ENCODE measurements at regions not wholly inside any gene's neighbourhood (a gene's known extent, or its start where the extent isn't known, plus 50 kb on each side); places are given as distances from the start of the nearest gene placed in this dataset.

GRCh38 chr16:85991856-85992255, 92.9 kb downstream of the IRF8 start:
- no peak for DNase-seq (ENCODE audit: low read depth)
- no peak overlapping the region for H3K4me3 ChIP-seq (ENCODE audit: low read depth, low read length)
- no peak for TF ChIP-seq CTCF (IDR thresholded peaks at IDR 0.05; ENCODE audit: low read depth, low read length)
- no peak for TF ChIP-seq MAX (IDR thresholded peaks at IDR 0.05; ENCODE audit: low read depth, low read length)
- no peak for TF ChIP-seq POLR2A (IDR thresholded peaks at IDR 0.05; ENCODE audit: extremely low read depth, insufficient read length)
- no peak for TF ChIP-seq MYC (IDR thresholded peaks at IDR 0.05; ENCODE audit: low read depth, low read length)

- no peak for DNase-seq (ENCODE audit: low read depth)
Observed at GRCh38 chr16:85992359-85992758, 93.4 kb downstream of the IRF8 start.

GRCh38 chr16:85992779-85993178, 93.8 kb downstream of the IRF8 start:
- no peak for TF ChIP-seq POLR2A (IDR thresholded peaks at IDR 0.05; ENCODE audit: extremely low read depth, insufficient read length)
- no peak for TF ChIP-seq MYC (IDR thresholded peaks at IDR 0.05; ENCODE audit: low read depth, low read length)
- no peak for TF ChIP-seq MAX (IDR thresholded peaks at IDR 0.05; ENCODE audit: low read depth, low read length)
- no peak for TF ChIP-seq CTCF (IDR thresholded peaks at IDR 0.05; ENCODE audit: low read depth, low read length)
- no peak overlapping the region for H3K4me3 ChIP-seq (ENCODE audit: low read depth, low read length)
- no peak for DNase-seq (ENCODE audit: low read depth)

More at GRCh38 chr16:85992359-85992758, 93.4 kb downstream of the IRF8 start:
- TF ChIP-seq POLR2A (IDR thresholded peaks at IDR 0.05; ENCODE audit: extremely low read depth, insufficient read length), result no peak
- no peak for TF ChIP-seq CTCF (IDR thresholded peaks at IDR 0.05; ENCODE audit: low read depth, low read length)
- peak; percentile 11; the same call in 1 of the 2 replicates for TF ChIP-seq MAX (IDR thresholded peaks at IDR 0.05; ENCODE audit: low read depth, low read length)
- TF ChIP-seq MYC (IDR thresholded peaks at IDR 0.05; ENCODE audit: low read depth, low read length), result no peak
- no peak overlapping the region for H3K4me3 ChIP-seq (ENCODE audit: low read depth, low read length)

GRCh38 chr16:85994492-85995490, 95.8 kb downstream of the IRF8 start:
- H3K4me3 ChIP-seq (ENCODE audit: low read depth, low read length), result no peak overlapping the region
- TF ChIP-seq MAX (IDR thresholded peaks at IDR 0.05; ENCODE audit: low read depth, low read length) (no peak), CTCF (IDR thresholded peaks at IDR 0.05; ENCODE audit: low read depth, low read length) (no peak), MYC (IDR thresholded peaks at IDR 0.05; ENCODE audit: low read depth, low read length) (no peak), POLR2A (IDR thresholded peaks at IDR 0.05; ENCODE audit: extremely low read depth, insufficient read length) (no peak)
- DNase-seq (ENCODE audit: low read depth), result no peak

- no peak overlapping the region for H3K4me3 ChIP-seq (ENCODE audit: low read depth, low read length)
Observed at GRCh38 chr16:85995541-85996423, 96.8 kb downstream of the IRF8 start.

More at GRCh38 chr16:85995541-85996423, 96.8 kb downstream of the IRF8 start:
- no peak for DNase-seq (ENCODE audit: low read depth)
- no peak for TF ChIP-seq MAX (IDR thresholded peaks at IDR 0.05; ENCODE audit: low read depth, low read length)
- TF ChIP-seq MYC (IDR thresholded peaks at IDR 0.05; ENCODE audit: low read depth, low read length), result no peak
- no peak for TF ChIP-seq POLR2A (IDR thresholded peaks at IDR 0.05; ENCODE audit: extremely low read depth, insufficient read length)
- no peak for TF ChIP-seq CTCF (IDR thresholded peaks at IDR 0.05; ENCODE audit: low read depth, low read length)
